ENCODE measurements at regions not wholly inside any gene's neighbourhood (a gene's known extent, or its start where the extent isn't known, plus 50 kb on each side); places are given as distances from the start of the nearest gene placed in this dataset.
"Not testable (repeated sequence)": the region's sequence is repeated elsewhere in the genome, so short reads cannot be mapped to it uniquely, and the experiment has no call there.

DNA sequence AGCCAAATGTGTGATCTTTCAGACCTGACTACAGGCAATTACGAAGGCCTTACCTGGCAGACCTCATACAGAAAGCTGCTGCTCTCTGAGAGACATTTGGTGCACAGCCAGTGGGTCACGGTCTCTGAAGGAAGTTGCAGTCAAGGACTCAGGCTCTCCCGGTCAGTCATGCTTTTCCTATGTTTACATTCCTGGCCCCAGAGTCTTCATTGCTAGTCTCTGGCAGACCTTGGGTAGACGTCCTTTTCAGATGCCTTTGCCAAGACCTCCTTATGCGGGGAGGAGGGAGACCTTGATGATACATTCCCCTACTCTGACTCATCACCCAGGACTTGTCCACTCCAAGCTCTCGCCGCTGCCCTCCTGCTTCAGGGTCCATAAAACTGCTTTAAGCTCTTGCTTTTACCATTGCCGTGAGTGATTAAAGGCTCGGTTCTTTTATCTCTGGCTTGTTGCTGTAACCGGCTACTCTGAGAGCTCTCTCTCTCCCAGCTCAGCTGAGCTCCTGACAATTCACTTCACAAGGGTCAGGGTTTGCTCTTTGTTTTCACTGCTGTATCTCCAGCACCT is 62.0 kb upstream of the SLC35F5 start (continued):
- no peak for TF ChIP-seq MAFK (IDR thresholded peaks at IDR 0.05; ENCODE audit: low read depth, low read length)

DNA sequence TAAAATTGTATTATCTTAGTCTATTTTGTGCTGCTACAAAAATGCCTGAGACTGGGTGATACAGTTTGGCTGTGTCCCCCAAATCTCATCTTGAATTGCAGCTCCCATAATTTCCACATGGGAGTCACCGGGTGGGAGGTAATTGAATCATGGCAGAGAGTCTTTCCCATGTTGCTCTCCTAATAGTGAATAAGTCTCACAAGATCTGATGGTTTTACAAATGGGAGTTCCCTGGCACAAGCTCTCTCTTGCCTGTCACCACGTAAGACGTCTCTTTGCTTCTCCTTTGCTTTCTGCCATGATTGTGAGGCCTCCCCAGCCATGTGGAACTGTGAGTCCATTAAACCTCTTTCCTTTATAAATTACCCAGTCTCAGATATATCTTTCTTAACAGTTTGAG is 57.0 kb upstream of the SLC35F5 start:
- H3K79me1 ChIP-seq (ENCODE audit: low read depth in 1 of 2, low read length in 2 of 2); H3K4me2 ChIP-seq (ENCODE audit: low read depth, low read length); H4K5ac ChIP-seq (ENCODE audit: low read depth, low read length); H3K9me3 ChIP-seq (ENCODE audit: control insufficient read depth, insufficient read depth, low read length); H2BK15ac ChIP-seq (ENCODE audit: low read depth, low read length); H3K4ac ChIP-seq (ENCODE audit: low read depth, low read length); H3K27ac ChIP-seq (ENCODE audit: insufficient read depth, low read length); POLR2A ChIA-PET (ENCODE audit: unreplicated experiment); H2BK5ac ChIP-seq (ENCODE audit: low read depth, low read length, poor library complexity, severe bottlenecking); H2AK5ac ChIP-seq (ENCODE audit: low read depth, low read length); BruUV-seq (replicated peaks); in situ Hi-C loops (cut with MboI; ENCODE audit: low sequenced_read_pairs); H3K18ac ChIP-seq (ENCODE audit: low read depth, low read length); H4K8ac ChIP-seq (ENCODE audit: low read depth in 2 of 2, low read length in 2 of 2); H2AK9ac ChIP-seq (replicated peaks; ENCODE audit: low read depth, low read length, poor library complexity); H3K9me1 ChIP-seq (ENCODE audit: insufficient read depth, low read length); H2BK120ac ChIP-seq (ENCODE audit: low read depth, low read length); DNase-seq; ATAC-seq (ENCODE audit: low read depth); intact Hi-C loops (cut with micrococcal nuclease); H3K27me3 ChIP-seq (ENCODE audit: control insufficient read depth, insufficient read depth, low read length); H3K36me3 ChIP-seq (ENCODE audit: control insufficient read depth, insufficient read depth, low read length); dilution Hi-C loops (cut with HindIII; ENCODE audit: low sequenced_read_pairs, unreplicated experiment); H4K91ac ChIP-seq (ENCODE audit: insufficient read depth, low read depth, low read length); H3K14ac ChIP-seq (replicated peaks; ENCODE audit: low read depth, low read length); H3K56ac ChIP-seq (ENCODE audit: extremely low read depth, insufficient read depth, low read length); H3K23ac ChIP-seq (ENCODE audit: low read depth, low read length); H2BK20ac ChIP-seq (ENCODE audit: low read depth, low read length); H3K9ac ChIP-seq (ENCODE audit: low read depth, low read length); H2AFZ ChIP-seq (replicated peaks; ENCODE audit: low read length, poor library complexity); H4K20me1 ChIP-seq (ENCODE audit: insufficient read depth, low read length); H3K4me3 ChIP-seq (ENCODE audit: insufficient read depth, low read depth, low read length); H3K4me1 ChIP-seq (ENCODE audit: control insufficient read depth, insufficient read depth, low read length): not testable (repeated sequence)
- CTCF ChIA-PET, result interaction anchor here (0.6 kb wide), 2 partner anchors 20 to 25 kb away, joined by 3 to 4 read pairs; no protein-coding TSS in a partner anchor
- no CpG with 5 or more reads among the region's 3 CpGs for WGBS, 2 experiments (ENCODE audit: extremely low coverage in 2 of 2, insufficient read length in 1 of 2)
